Central memory CD8-positive, alpha-beta T cell (primary cell): ENCODE measurements at regions not wholly inside any gene's neighbourhood (a gene's known extent, or its start where the extent isn't known, plus 50 kb on each side); places are given as distances from the start of the nearest gene placed in this dataset.
"Not testable (repeated sequence)": the region's sequence is repeated elsewhere in the genome, so short reads cannot be mapped to it uniquely, and the experiment has no call there.

Experiments used
- ATAC-seq: fragments of 150-1000 bp; cut with Tn5 transposase; replicated peaks from 2 replicates; pipeline ENCODE4 v1.10.0; 2022; ENCODE audit warnings: mild to moderate bottlenecking, moderate FRiP score, moderate number of reproducible peaks; ENCODE audit not compliant: poor library complexity, severe bottlenecking; ENCODE audit errors: extremely low read depth
- DNase-seq, 2 donors: peaks; one replicate each; pipeline ENCODE4 v3.0.0; 2021; ENCODE audit warnings: low spot score in 2 of 2
- H3K27ac Mint-ChIP-seq: one replicate; pipeline ENCODE4 v1.8.0; 2022; ENCODE audit warnings: low read depth, mild to moderate bottlenecking, moderate library complexity, mixed read lengths
- H3K27me3 Mint-ChIP-seq: one replicate; pipeline ENCODE4 v1.8.0; 2022; ENCODE audit warnings: mixed read lengths
- H3K36me3 Mint-ChIP-seq: one replicate; pipeline ENCODE4 v1.8.0; 2022; ENCODE audit warnings: mild to moderate bottlenecking, moderate library complexity, mixed read lengths; ENCODE audit not compliant: insufficient read depth
- H3K4me1 Mint-ChIP-seq: one replicate; pipeline ENCODE4 v1.8.0; 2022; ENCODE audit warnings: mixed read lengths
- H3K4me3 Mint-ChIP-seq: one replicate; pipeline ENCODE4 v1.8.0; 2022; ENCODE audit warnings: mild to moderate bottlenecking, moderate library complexity, mixed read lengths
- H3K9me3 Mint-ChIP-seq: one replicate; pipeline ENCODE4 v1.8.0; 2022; ENCODE audit warnings: mixed read lengths

- no peaks in the 10 kb centered on the region for H3K4me1 Mint-ChIP-seq
- H3K9me3 Mint-ChIP-seq, result peaks cover 15% of the 10 kb centered on the region
- no peaks in the 10 kb centered on the region for H3K27me3 Mint-ChIP-seq
- H3K36me3 Mint-ChIP-seq, result no peaks in the 10 kb centered on the region
- DNase-seq (no peak), ATAC-seq (no peak)
- H3K27ac Mint-ChIP-seq, result no peak overlapping the region
- H3K4me3 Mint-ChIP-seq, result no peak overlapping the region
Measured at GRCh38 chr2:122704109-122704563, 948.7 kb downstream of the TSN start.

GRCh38 chr2:122705746-122706145 is 950.3 kb downstream of the TSN start:
- ATAC-seq (no peak), DNase-seq (no peak)
- Mint-ChIP-seq H3K4me3 (no peak overlapping the region), H3K27ac (no peak overlapping the region), H3K9me3 (peaks cover 15% of the 10 kb centered on the region), H3K4me1 (no peaks in the 10 kb centered on the region), H3K36me3 (no peaks in the 10 kb centered on the region), H3K27me3 (no peaks in the 10 kb centered on the region)

- no peak overlapping the region for H3K27ac Mint-ChIP-seq
- peaks cover 15% of the 10 kb centered on the region for H3K9me3 Mint-ChIP-seq
- no peaks in the 10 kb centered on the region for H3K27me3 Mint-ChIP-seq
- DNase-seq, result no peak
- H3K4me3 Mint-ChIP-seq, result no peak overlapping the region
- H3K4me1 Mint-ChIP-seq, result no peaks in the 10 kb centered on the region
- H3K36me3 Mint-ChIP-seq, result no peaks in the 10 kb centered on the region
- ATAC-seq, result no peak
Measured at GRCh38 chr2:122706757-122707223, 951.3 kb downstream of the TSN start.

GRCh38 chr2:122707224-122707824 is 951.9 kb downstream of the TSN start:
- no peak overlapping the region for H3K4me3 Mint-ChIP-seq
- no peaks in the 10 kb centered on the region for H3K4me1 Mint-ChIP-seq
- no peak for ATAC-seq
- H3K27me3 Mint-ChIP-seq, result no peaks in the 10 kb centered on the region
- no peaks in the 10 kb centered on the region for H3K36me3 Mint-ChIP-seq
- H3K27ac Mint-ChIP-seq, result no peak overlapping the region
- DNase-seq, result no peak
- peaks cover 17% of the 10 kb centered on the region for H3K9me3 Mint-ChIP-seq

GRCh38 chr2:122710049-122710448 is 954.6 kb downstream of the TSN start:
- DNase-seq (no peak), ATAC-seq (no peak)
- no peak overlapping the region for H3K4me3 Mint-ChIP-seq
- no peak overlapping the region for H3K27ac Mint-ChIP-seq
- H3K9me3 Mint-ChIP-seq, result peaks cover 42% of the 10 kb centered on the region
- H3K4me1 Mint-ChIP-seq, result no peaks in the 10 kb centered on the region
- H3K27me3 Mint-ChIP-seq, result no peaks in the 10 kb centered on the region
- H3K36me3 Mint-ChIP-seq, result no peaks in the 10 kb centered on the region

GRCh38 chr2:122713800-122714199 is 958.3 kb downstream of the TSN start:
- peaks cover 40% of the 10 kb centered on the region for H3K9me3 Mint-ChIP-seq
- H3K36me3 Mint-ChIP-seq, result no peaks in the 10 kb centered on the region
- H3K4me1 Mint-ChIP-seq, result no peaks in the 10 kb centered on the region
- no peaks in the 10 kb centered on the region for H3K27me3 Mint-ChIP-seq
- DNase-seq, result no peak
- no peak overlapping the region for H3K27ac Mint-ChIP-seq
- no peak overlapping the region for H3K4me3 Mint-ChIP-seq
- ATAC-seq, result no peak

- H3K27ac Mint-ChIP-seq, DNase-seq, H3K4me3 Mint-ChIP-seq, H3K36me3 Mint-ChIP-seq, ATAC-seq, H3K4me1 Mint-ChIP-seq, H3K27me3 Mint-ChIP-seq: not testable (repeated sequence)
- peaks cover 32% of the 10 kb centered on the region for H3K9me3 Mint-ChIP-seq
Measured at GRCh38 chr2:122720822-122721221, 965.4 kb downstream of the TSN start.

- H3K4me3 Mint-ChIP-seq, result no peak overlapping the region
- DNase-seq, result no peak
- no peak for ATAC-seq
- H3K4me1 Mint-ChIP-seq, result no peaks in the 10 kb centered on the region
- H3K27ac Mint-ChIP-seq, result no peak overlapping the region
- peaks cover 27% of the 10 kb centered on the region for H3K9me3 Mint-ChIP-seq
- H3K36me3 Mint-ChIP-seq, result no peaks in the 10 kb centered on the region
- no peaks in the 10 kb centered on the region for H3K27me3 Mint-ChIP-seq
Measured at GRCh38 chr2:122734766-122735424, 979.4 kb downstream of the TSN start.

- ATAC-seq, result no peak
- H3K36me3 Mint-ChIP-seq, result no peaks in the 10 kb centered on the region
- H3K4me3 Mint-ChIP-seq, result no peak overlapping the region
- DNase-seq, result no peak
- no peaks in the 10 kb centered on the region for H3K27me3 Mint-ChIP-seq
- H3K27ac Mint-ChIP-seq, result no peak overlapping the region
- no peaks in the 10 kb centered on the region for H3K4me1 Mint-ChIP-seq
- peaks cover 33% of the 10 kb centered on the region for H3K9me3 Mint-ChIP-seq
Measured at GRCh38 chr2:122736279-122736678, 980.8 kb downstream of the TSN start.

GRCh38 chr2:122737429-122738077 is 982.1 kb downstream of the TSN start:
- Mint-ChIP-seq H3K9me3 (peaks cover 40% of the 10 kb centered on the region), H3K4me3 (no peak overlapping the region), H3K36me3 (no peaks in the 10 kb centered on the region), H3K27ac (no peak overlapping the region), H3K4me1 (no peaks in the 10 kb centered on the region), H3K27me3 (no peaks in the 10 kb centered on the region)
- ATAC-seq, result no peak
- no peak for DNase-seq

- DNase-seq (no peak), ATAC-seq (no peak)
- Mint-ChIP-seq H3K9me3 (peaks cover 36% of the 10 kb centered on the region), H3K36me3 (no peaks in the 10 kb centered on the region), H3K27me3 (no peaks in the 10 kb centered on the region), H3K4me3 (no peak overlapping the region), H3K27ac (no peak overlapping the region), H3K4me1 (no peaks in the 10 kb centered on the region)
Measured at GRCh38 chr2:122739732-122740593, 984.5 kb downstream of the TSN start.

- Mint-ChIP-seq H3K4me1 (no peaks in the 10 kb centered on the region), H3K36me3 (no peaks in the 10 kb centered on the region), H3K9me3 (peaks cover 32% of the 10 kb centered on the region), H3K4me3 (no peak overlapping the region), H3K27me3 (no peaks in the 10 kb centered on the region), H3K27ac (no peak overlapping the region)
- ATAC-seq, result no peak
- DNase-seq, result no peak
Measured at GRCh38 chr2:122740594-122740948, 985.1 kb downstream of the TSN start.
